ENCODE measurements at regions not wholly inside any gene's neighbourhood (a gene's known extent, or its start where the extent isn't known, plus 50 kb on each side); places are given as distances from the start of the nearest gene placed in this dataset.

- POLR2A ChIA-PET, result no interaction called here
- RAD21 ChIA-PET (ENCODE audit: low non-redundant PET in 1 of 2, low total read pairs in 2 of 2, uncharacterized antibody in 2 of 2, unreplicated experiment in 2 of 2), result no interaction called here
- H3K9ac ChIP-seq (ENCODE audit: low read length), result no peak overlapping the region
Measured at GRCh38 chr9:107872457-107873192, 383.1 kb upstream of the KLF4 start.

More at GRCh38 chr9:107872457-107873192, 383.1 kb upstream of the KLF4 start:
- no peak for TF ChIP-seq SIN3A (IDR thresholded peaks at IDR 0.05; ENCODE audit: low read depth)
- 0 out of 2 replicates have a peak, but pooled peaks have one; percentile 7 for TF ChIP-seq RAD21 (IDR thresholded peaks at IDR 0.05; ENCODE audit: low read depth)
- no peak for TF ChIP-seq REST (IDR thresholded peaks at IDR 0.05; ENCODE audit: low read depth)
- TF ChIP-seq, protein P1, sequence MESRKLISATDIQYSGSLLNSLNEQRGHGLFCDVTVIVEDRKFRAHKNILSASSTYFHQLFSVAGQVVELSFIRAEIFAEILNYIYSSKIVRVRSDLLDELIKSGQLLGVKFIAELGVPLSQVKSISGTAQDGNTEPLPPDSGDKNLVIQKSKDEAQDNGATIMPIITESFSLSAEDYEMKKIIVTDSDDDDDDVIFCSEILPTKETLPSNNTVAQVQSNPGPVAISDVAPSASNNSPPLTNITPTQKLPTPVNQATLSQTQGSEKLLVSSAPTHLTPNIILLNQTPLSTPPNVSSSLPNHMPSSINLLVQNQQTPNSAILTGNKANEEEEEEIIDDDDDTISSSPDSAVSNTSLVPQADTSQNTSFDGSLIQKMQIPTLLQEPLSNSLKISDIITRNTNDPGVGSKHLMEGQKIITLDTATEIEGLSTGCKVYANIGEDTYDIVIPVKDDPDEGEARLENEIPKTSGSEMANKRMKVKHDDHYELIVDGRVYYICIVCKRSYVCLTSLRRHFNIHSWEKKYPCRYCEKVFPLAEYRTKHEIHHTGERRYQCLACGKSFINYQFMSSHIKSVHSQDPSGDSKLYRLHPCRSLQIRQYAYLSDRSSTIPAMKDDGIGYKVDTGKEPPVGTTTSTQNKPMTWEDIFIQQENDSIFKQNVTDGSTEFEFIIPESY (IDR thresholded peaks at IDR 0.05; ENCODE audit: extremely low read depth, insufficient replicate concordance, low read length), result no peak
- no peak for TF ChIP-seq ATF3 (IDR thresholded peaks at IDR 0.05)
- intact Hi-C loops (cut with micrococcal nuclease), result loop anchor here (10.0 kb wide), 1 partner anchor 58 kb away; no protein-coding TSS in a partner anchor
- no peak overlapping the region for H2AFZ ChIP-seq (ENCODE audit: low read depth, low read length, poor library complexity, severe bottlenecking)
- CTCF ChIA-PET, result no interaction called here
- BruUV-seq (replicated peaks), result no TSS peak
- no peaks in the 10 kb centered on the region for H3K36me3 ChIP-seq (ENCODE audit: control insufficient read depth in 1 of 2, insufficient read depth in 2 of 2, low read length in 2 of 2)
- no peak overlapping the region for H3K4me2 ChIP-seq (ENCODE audit: low read length)
- no peaks in the 10 kb centered on the region for H3K9me2 ChIP-seq (ENCODE audit: insufficient read depth)
- no peaks in the 10 kb centered on the region for H3K4me1 ChIP-seq (ENCODE audit: control insufficient read depth in 1 of 2, insufficient read depth in 2 of 2, low read length in 2 of 2)
- no peak for DNase-seq (ENCODE audit: low read depth, low spot score)
- ATAC-seq, result no peak
- no peaks in the 10 kb centered on the region for H3K9me3 ChIP-seq (ENCODE audit: control insufficient read depth in 1 of 2, insufficient read depth in 1 of 2, low read depth in 1 of 2, low read length in 2 of 2)
- no peaks in the 10 kb centered on the region for H4K20me1 ChIP-seq (ENCODE audit: insufficient read depth)
- no peaks in the 10 kb centered on the region for H3K27me3 ChIP-seq (ENCODE audit: insufficient read depth, low read length)
- H3K27ac ChIP-seq (ENCODE audit: low read depth, low read length), result no peak overlapping the region
- no peaks in the 10 kb centered on the region for H3K79me2 ChIP-seq (ENCODE audit: insufficient read depth, low read length)
- H3K4me3 ChIP-seq (replicated peaks in 1 of 2; ENCODE audit: low read depth in 1 of 2, low read length in 2 of 2), result no peak overlapping the region

Measured in HCT116 (cell line).